OCI-LY1 (cell line): ENCODE measurements at regions not wholly inside any gene's neighbourhood (a gene's known extent, or its start where the extent isn't known, plus 50 kb on each side); places are given as distances from the start of the nearest gene placed in this dataset.

Source experiments
- EZH2 ChIP-seq: fragments of 200-600 bp; sonication (generic), shearing (Covaris generic); IDR thresholded peaks from 2 replicates; pipeline ENCODE4 v1.8.0; 2017; ENCODE audit warnings: borderline replicate concordance, mixed run types, mild to moderate bottlenecking, antibody characterized with exemption, low read length, moderate library complexity, mixed read lengths
- TF ChIP-seq, protein P1 (sequence below): fragments of 200-600 bp; sonication (generic), shearing (Covaris generic); IDR thresholded peaks from 2 replicates; pipeline ENCODE4 v1.5.1; 2017; ENCODE audit warnings: mild to moderate bottlenecking, antibody characterized with exemption, low read length, moderate library complexity, mixed read lengths

- TF ChIP-seq, protein P1, sequence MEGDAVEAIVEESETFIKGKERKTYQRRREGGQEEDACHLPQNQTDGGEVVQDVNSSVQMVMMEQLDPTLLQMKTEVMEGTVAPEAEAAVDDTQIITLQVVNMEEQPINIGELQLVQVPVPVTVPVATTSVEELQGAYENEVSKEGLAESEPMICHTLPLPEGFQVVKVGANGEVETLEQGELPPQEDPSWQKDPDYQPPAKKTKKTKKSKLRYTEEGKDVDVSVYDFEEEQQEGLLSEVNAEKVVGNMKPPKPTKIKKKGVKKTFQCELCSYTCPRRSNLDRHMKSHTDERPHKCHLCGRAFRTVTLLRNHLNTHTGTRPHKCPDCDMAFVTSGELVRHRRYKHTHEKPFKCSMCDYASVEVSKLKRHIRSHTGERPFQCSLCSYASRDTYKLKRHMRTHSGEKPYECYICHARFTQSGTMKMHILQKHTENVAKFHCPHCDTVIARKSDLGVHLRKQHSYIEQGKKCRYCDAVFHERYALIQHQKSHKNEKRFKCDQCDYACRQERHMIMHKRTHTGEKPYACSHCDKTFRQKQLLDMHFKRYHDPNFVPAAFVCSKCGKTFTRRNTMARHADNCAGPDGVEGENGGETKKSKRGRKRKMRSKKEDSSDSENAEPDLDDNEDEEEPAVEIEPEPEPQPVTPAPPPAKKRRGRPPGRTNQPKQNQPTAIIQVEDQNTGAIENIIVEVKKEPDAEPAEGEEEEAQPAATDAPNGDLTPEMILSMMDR, result no peak
- no peak for TF ChIP-seq EZH2
Measured at GRCh38 chr3:103791786-103792515, 1357.1 kb downstream of the ZPLD1 start.
